ENCODE measurements at regions not wholly inside any gene's neighbourhood (a gene's known extent, or its start where the extent isn't known, plus 50 kb on each side); places are given as distances from the start of the nearest gene placed in this dataset.
"Not testable (repeated sequence)": the region's sequence is repeated elsewhere in the genome, so short reads cannot be mapped to it uniquely, and the experiment has no call there.

GRCh38 chr2:36287363-36288275 is 68.0 kb upstream of the CRIM1 start:
- Histone ChIP-seq H3K27ac (ENCODE audit: insufficient read depth in 1 of 2, low read depth in 1 of 2, low read length in 2 of 2, poor library complexity in 1 of 2, severe bottlenecking in 2 of 2) (no peak overlapping the region), H3K36me3 (ENCODE audit: control insufficient read depth in 4 of 4, insufficient read depth in 4 of 4, low read length in 3 of 4) (no peaks in the 10 kb centered on the region), H3K4me1 (ENCODE audit: control extremely low read depth in 1 of 4, control insufficient read depth in 4 of 4, insufficient read depth in 4 of 4, low read length in 3 of 4) (no peaks in the 10 kb centered on the region), H3K4me3 (ENCODE audit: control insufficient read depth in 1 of 7, extremely low read depth in 1 of 7, insufficient read depth in 4 of 7, low read depth in 2 of 7, low read length in 6 of 7) (no peak overlapping the region), H3K9me3 (ENCODE audit: control extremely low read depth in 1 of 5, control insufficient read depth in 4 of 5, insufficient read depth in 2 of 5, low read depth in 1 of 5, low read length in 4 of 5) (peaks cover 0 to 5% (median 0%) of the 10 kb centered on the region in 5 experiments), H3K27me3 (replicated peaks in 2 of 5; ENCODE audit: control insufficient read depth in 4 of 5, insufficient read depth in 5 of 5, low read length in 4 of 5) (peaks cover 0 to 3% (median 0%) of the 10 kb centered on the region in 5 experiments)
- ChIA-PET POLR2A (no interaction called here), CTCF (no interaction called here)
- 83% methylated on average over 5 of the region's 6 CpGs for WGBS (ENCODE audit: insufficient coverage)
- no peak for DNase-seq

GRCh38 chr2:36279506-36279905 is 76.1 kb upstream of the CRIM1 start:
- POLR2A ChIA-PET; H3K4me1 ChIP-seq (ENCODE audit: control extremely low read depth in 1 of 4, control insufficient read depth in 4 of 4, insufficient read depth in 4 of 4, low read length in 3 of 4); CTCF ChIA-PET; H3K4me3 ChIP-seq (ENCODE audit: control insufficient read depth in 1 of 7, extremely low read depth in 1 of 7, insufficient read depth in 4 of 7, low read depth in 2 of 7, low read length in 6 of 7); DNase-seq; H3K9me3 ChIP-seq (ENCODE audit: control extremely low read depth in 1 of 5, control insufficient read depth in 4 of 5, insufficient read depth in 2 of 5, low read depth in 1 of 5, low read length in 4 of 5); H3K27ac ChIP-seq (ENCODE audit: insufficient read depth in 1 of 2, low read depth in 1 of 2, low read length in 2 of 2, poor library complexity in 1 of 2, severe bottlenecking in 2 of 2); H3K27me3 ChIP-seq (replicated peaks in 2 of 5; ENCODE audit: control insufficient read depth in 4 of 5, insufficient read depth in 5 of 5, low read length in 4 of 5); H3K36me3 ChIP-seq (ENCODE audit: control insufficient read depth in 4 of 4, insufficient read depth in 4 of 4, low read length in 3 of 4): not testable (repeated sequence)
- 95% methylated on average over 5 of the region's 7 CpGs for WGBS (ENCODE audit: insufficient coverage)

GRCh38 chr2:36277881-36278523 is 77.6 kb upstream of the CRIM1 start:
- H3K27ac ChIP-seq (ENCODE audit: insufficient read depth in 1 of 2, low read depth in 1 of 2, low read length in 2 of 2, poor library complexity in 1 of 2, severe bottlenecking in 2 of 2) = no peak overlapping the region
- H3K4me1 ChIP-seq (ENCODE audit: control extremely low read depth in 1 of 4, control insufficient read depth in 4 of 4, insufficient read depth in 4 of 4, low read length in 3 of 4) = no peaks in the 10 kb centered on the region
- H3K27me3 ChIP-seq (replicated peaks in 2 of 5; ENCODE audit: control insufficient read depth in 4 of 5, insufficient read depth in 5 of 5, low read length in 4 of 5) = no peaks in the 10 kb centered on the region
- H3K36me3 ChIP-seq (ENCODE audit: control insufficient read depth in 4 of 4, insufficient read depth in 4 of 4, low read length in 3 of 4) = no peaks in the 10 kb centered on the region
- ChIA-PET CTCF (interaction anchor here (1.0 kb wide), 1 partner anchor 19 kb away, joined by 3 read pairs; no protein-coding TSS in a partner anchor), POLR2A (no interaction called here)
- H3K4me3 ChIP-seq (ENCODE audit: control insufficient read depth in 1 of 7, extremely low read depth in 1 of 7, insufficient read depth in 4 of 7, low read depth in 2 of 7, low read length in 6 of 7) = no peak overlapping the region
- WGBS (ENCODE audit: insufficient coverage) = no CpG with 5 or more reads among the region's 2 CpGs
- H3K9me3 ChIP-seq (ENCODE audit: control extremely low read depth in 1 of 5, control insufficient read depth in 4 of 5, insufficient read depth in 2 of 5, low read depth in 1 of 5, low read length in 4 of 5) = peaks cover 0 to 7% (median 0%) of the 10 kb centered on the region in 5 experiments
- DNase-seq = no peak

GRCh38 chr2:36277146-36277808 is 78.3 kb upstream of the CRIM1 start:
- peak in 1 of 3 donors; percentile 4 for DNase-seq
- Histone ChIP-seq H3K4me1 (ENCODE audit: control extremely low read depth in 1 of 4, control insufficient read depth in 4 of 4, insufficient read depth in 4 of 4, low read length in 3 of 4) (no peaks in the 10 kb centered on the region), H3K4me3 (ENCODE audit: control insufficient read depth in 1 of 7, extremely low read depth in 1 of 7, insufficient read depth in 4 of 7, low read depth in 2 of 7, low read length in 6 of 7) (no peak overlapping the region), H3K27me3 (replicated peaks in 2 of 5; ENCODE audit: control insufficient read depth in 4 of 5, insufficient read depth in 5 of 5, low read length in 4 of 5) (no peaks in the 10 kb centered on the region), H3K27ac (ENCODE audit: insufficient read depth in 1 of 2, low read depth in 1 of 2, low read length in 2 of 2, poor library complexity in 1 of 2, severe bottlenecking in 2 of 2) (no peak overlapping the region), H3K36me3 (ENCODE audit: control insufficient read depth in 4 of 4, insufficient read depth in 4 of 4, low read length in 3 of 4) (no peaks in the 10 kb centered on the region), H3K9me3 (ENCODE audit: control extremely low read depth in 1 of 5, control insufficient read depth in 4 of 5, insufficient read depth in 2 of 5, low read depth in 1 of 5, low read length in 4 of 5) (peaks cover 0 to 7% (median 0%) of the 10 kb centered on the region in 5 experiments)
- ChIA-PET POLR2A (no interaction called here), CTCF (interaction anchor here (1.0 kb wide), 1 partner anchor 19 kb away, joined by 3 read pairs; no protein-coding TSS in a partner anchor)
- WGBS (ENCODE audit: insufficient coverage) = 77% methylated on average over 2 of the region's 3 CpGs

- no peaks in the 10 kb centered on the region for H3K4me1 ChIP-seq (ENCODE audit: control extremely low read depth in 1 of 4, control insufficient read depth in 4 of 4, insufficient read depth in 4 of 4, low read length in 3 of 4)
- no peak overlapping the region for H3K27ac ChIP-seq (ENCODE audit: insufficient read depth in 1 of 2, low read depth in 1 of 2, low read length in 2 of 2, poor library complexity in 1 of 2, severe bottlenecking in 2 of 2)
- no peaks in the 10 kb centered on the region for H3K27me3 ChIP-seq (replicated peaks in 2 of 5; ENCODE audit: control insufficient read depth in 4 of 5, insufficient read depth in 5 of 5, low read length in 4 of 5)
- WGBS (ENCODE audit: insufficient coverage) = 100% methylated on average over 1 of the region's 1 CpG
- no peak for DNase-seq
- POLR2A ChIA-PET = no interaction called here
- CTCF ChIA-PET = no interaction called here
- no peak overlapping the region for H3K4me3 ChIP-seq (ENCODE audit: control insufficient read depth in 1 of 7, extremely low read depth in 1 of 7, insufficient read depth in 4 of 7, low read depth in 2 of 7, low read length in 6 of 7)
- no peaks in the 10 kb centered on the region for H3K36me3 ChIP-seq (ENCODE audit: control insufficient read depth in 4 of 4, insufficient read depth in 4 of 4, low read length in 3 of 4)
- H3K9me3 ChIP-seq (ENCODE audit: control extremely low read depth in 1 of 5, control insufficient read depth in 4 of 5, insufficient read depth in 2 of 5, low read depth in 1 of 5, low read length in 4 of 5) = peaks cover 1 to 10% (median 3%) of the 10 kb centered on the region in 5 experiments
Observed at GRCh38 chr2:36271266-36271665, 84.3 kb upstream of the CRIM1 start.

- Histone ChIP-seq H3K4me3 (ENCODE audit: control insufficient read depth in 1 of 7, extremely low read depth in 1 of 7, insufficient read depth in 4 of 7, low read depth in 2 of 7, low read length in 6 of 7) (no peak overlapping the region), H3K36me3 (ENCODE audit: control insufficient read depth in 4 of 4, insufficient read depth in 4 of 4, low read length in 3 of 4) (no peaks in the 10 kb centered on the region), H3K4me1 (ENCODE audit: control extremely low read depth in 1 of 4, control insufficient read depth in 4 of 4, insufficient read depth in 4 of 4, low read length in 3 of 4) (no peaks in the 10 kb centered on the region), H3K27me3 (replicated peaks in 2 of 5; ENCODE audit: control insufficient read depth in 4 of 5, insufficient read depth in 5 of 5, low read length in 4 of 5) (no peaks in the 10 kb centered on the region), H3K9me3 (ENCODE audit: control extremely low read depth in 1 of 5, control insufficient read depth in 4 of 5, insufficient read depth in 2 of 5, low read depth in 1 of 5, low read length in 4 of 5) (peaks cover 1 to 11% (median 8%) of the 10 kb centered on the region in 5 experiments), H3K27ac (ENCODE audit: insufficient read depth in 1 of 2, low read depth in 1 of 2, low read length in 2 of 2, poor library complexity in 1 of 2, severe bottlenecking in 2 of 2) (no peak overlapping the region)
- ChIA-PET CTCF (no interaction called here), POLR2A (no interaction called here)
- DNase-seq = no peak
- WGBS (ENCODE audit: insufficient coverage) = 93% methylated on average over 2 of the region's 5 CpGs
Observed at GRCh38 chr2:36270758-36271157, 84.8 kb upstream of the CRIM1 start.

GRCh38 chr2:36267194-36267593 is 88.4 kb upstream of the CRIM1 start:
- Histone ChIP-seq H3K4me1 (ENCODE audit: control extremely low read depth in 1 of 4, control insufficient read depth in 4 of 4, insufficient read depth in 4 of 4, low read length in 3 of 4) (no peaks in the 10 kb centered on the region), H3K27ac (ENCODE audit: insufficient read depth in 1 of 2, low read depth in 1 of 2, low read length in 2 of 2, poor library complexity in 1 of 2, severe bottlenecking in 2 of 2) (no peak overlapping the region), H3K4me3 (ENCODE audit: control insufficient read depth in 1 of 7, extremely low read depth in 1 of 7, insufficient read depth in 4 of 7, low read depth in 2 of 7, low read length in 6 of 7) (no peak overlapping the region), H3K36me3 (ENCODE audit: control insufficient read depth in 4 of 4, insufficient read depth in 4 of 4, low read length in 3 of 4) (no peaks in the 10 kb centered on the region), H3K9me3 (ENCODE audit: control extremely low read depth in 1 of 5, control insufficient read depth in 4 of 5, insufficient read depth in 2 of 5, low read depth in 1 of 5, low read length in 4 of 5) (peaks cover 1 to 11% (median 8%) of the 10 kb centered on the region in 5 experiments), H3K27me3 (replicated peaks in 2 of 5; ENCODE audit: control insufficient read depth in 4 of 5, insufficient read depth in 5 of 5, low read length in 4 of 5) (no peaks in the 10 kb centered on the region)
- POLR2A ChIA-PET = no interaction called here
- CTCF ChIA-PET = no interaction called here
- DNase-seq = no peak
- WGBS (ENCODE audit: insufficient coverage) = no CpG with 5 or more reads among the region's 1 CpG

All from common myeloid progenitor, CD34-positive (primary cell).